B cell (primary cell): ENCODE measurements at regions not wholly inside any gene's neighbourhood (a gene's known extent, or its start where the extent isn't known, plus 50 kb on each side); places are given as distances from the start of the nearest gene placed in this dataset.

Experiments
- ATAC-seq: fragments of 200-7000 bp; cut with Tn5 transposase; one replicate; pipeline ENCODE4 v1.10.0; 2021; ENCODE audit warnings: low read depth, mild to moderate bottlenecking, moderate number of reproducible peaks, moderate library complexity
- CTCF ChIA-PET: fragments of 350-600 bp; sonication (Branson Sonifier 250); formaldehyde crosslinking; loops from one replicate; lab custom pipeline; 2021; ENCODE audit warnings: antibody characterized with exemption, inconsistent platforms; lab: Charles Lee
- POLR2A ChIA-PET: fragments of 350-600 bp; sonication (Branson Sonifier 250); formaldehyde crosslinking; loops from one replicate; lab custom pipeline; 2021; ENCODE audit warnings: antibody characterized with exemption; lab: Charles Lee
- DNase-seq: peaks from one replicate; pipeline ENCODE4 v3.0.0; 2013
- H2AFZ ChIP-seq: 2 replicates; pipeline ENCODE4 v1.6.1; 2012; ENCODE audit warnings: mild to moderate bottlenecking, low read depth, low read length; ENCODE audit not compliant: insufficient read depth, poor library complexity, severe bottlenecking
- H3K27ac ChIP-seq, 2 donors: 1 replicate in 1 of 2; 2 replicates in 1 of 2; pipeline ENCODE4 v1.5.1; 2012 to 2013; ENCODE audit warnings: low read length in 2 of 2, mild to moderate bottlenecking in 2 of 2, moderate library complexity in 1 of 2
- H3K27me3 ChIP-seq, 4 experiments: fragments of 200-600 bp in 1 of 4; sonication (generic) in 1 of 4; replicated peaks in 1 of 4; 1 replicate in 2 of 4; 2 replicates in 2 of 4; pipeline versions ENCODE4 v1.6.1 to v1.7.0; 2013 to 2016; ENCODE audit warnings: low read length in 3 of 4, mild to moderate bottlenecking in 2 of 4, mixed read lengths in 1 of 4, moderate library complexity in 1 of 4; ENCODE audit not compliant: insufficient read depth in 4 of 4, control insufficient read depth in 3 of 4; ENCODE audit errors: control extremely low read depth in 1 of 4
- H3K36me3 ChIP-seq, 2 experiments: replicated peaks in 1 of 2; 1 replicate in 1 of 2; 2 replicates in 1 of 2; pipeline versions ENCODE4 v1.6.1 to v1.7.1; 2013; ENCODE audit warnings: low read length in 1 of 2; ENCODE audit not compliant: insufficient read depth in 2 of 2, control insufficient read depth in 1 of 2; ENCODE audit errors: control extremely low read depth in 1 of 2, extremely low read depth in 1 of 2
- H3K4me1 ChIP-seq, 2 donors: fragments of 200-600 bp in 1 of 2; sonication (generic) in 1 of 2; 1 replicate in 1 of 2; 2 replicates in 1 of 2; pipeline versions ENCODE4 v1.5.1 to v1.6.1; 2013 to 2017; ENCODE audit warnings: low read length in 2 of 2; ENCODE audit not compliant: control insufficient read depth in 2 of 2, insufficient read depth in 2 of 2
- H3K4me2 ChIP-seq: replicated peaks from 2 replicates; pipeline ENCODE3; 2012; ENCODE audit warnings: mild to moderate bottlenecking, low read depth, low read length; ENCODE audit not compliant: poor library complexity, severe bottlenecking
- H3K4me3 ChIP-seq, 5 experiments: fragments of 200-600 bp in 1 of 5; sonication (generic) in 1 of 5; 1 replicate in 3 of 5; 2 replicates in 2 of 5; pipeline versions ENCODE4 v1.5.1 to v1.7.0; 2011 to 2016; ENCODE audit warnings: low read length in 4 of 5, mild to moderate bottlenecking in 4 of 5, low read depth in 2 of 5, control low read depth in 1 of 5, moderate library complexity in 1 of 5; ENCODE audit not compliant: insufficient read depth in 1 of 5; ENCODE audit errors: control extremely low read depth in 1 of 5, extremely low read depth in 1 of 5
- H3K79me2 ChIP-seq: fragments of 200-600 bp; sonication (generic); one replicate; pipeline ENCODE4 v1.6.0; 2016; ENCODE audit warnings: low read length; ENCODE audit not compliant: control insufficient read depth, insufficient read depth
- H3K9ac ChIP-seq: fragments of 200-600 bp; sonication (generic); 2 replicates; pipeline ENCODE4 v1.6.1; 2017; ENCODE audit warnings: mild to moderate bottlenecking, low read length, moderate library complexity
- H3K9me3 ChIP-seq, 3 donors: one replicate each; pipeline versions ENCODE4 v1.6.1 to v1.7.1; 2013; ENCODE audit warnings: low read length in 2 of 3; ENCODE audit not compliant: control insufficient read depth in 2 of 3, insufficient read depth in 1 of 3; ENCODE audit errors: control extremely low read depth in 1 of 3
- H4K20me1 ChIP-seq: 2 replicates; pipeline ENCODE4 v1.6.0; 2012; ENCODE audit warnings: mild to moderate bottlenecking, low read length; ENCODE audit not compliant: insufficient read depth, control insufficient read depth, poor library complexity, severe bottlenecking
- H3K27ac Mint-ChIP-seq: one replicate; pipeline ENCODE4 v1.8.0; 2021; ENCODE audit warnings: mixed read lengths
- H3K27me3 Mint-ChIP-seq: one replicate; pipeline ENCODE4 v1.8.0; 2021; ENCODE audit warnings: mixed read lengths
- H3K4me1 Mint-ChIP-seq: one replicate; pipeline ENCODE4 v1.8.0; 2021; ENCODE audit warnings: mixed read lengths
- H3K4me3 Mint-ChIP-seq: one replicate; pipeline ENCODE4 v1.8.0; 2021; ENCODE audit warnings: mixed read lengths
- H3K9me3 Mint-ChIP-seq: one replicate; pipeline ENCODE4 v1.8.0; 2022; ENCODE audit warnings: mixed read lengths; ENCODE audit not compliant: insufficient read depth
- EZH2 ChIP-seq: IDR thresholded peaks from 2 replicates; pipeline ENCODE4 v1.6.1; 2012; ENCODE audit warnings: borderline replicate concordance, low read depth, mild to moderate bottlenecking, moderate library complexity, low read length; ENCODE audit not compliant: insufficient read depth, poor library complexity, severe bottlenecking
- WGBS: methylation state at CpG from one replicate; pipeline ENCODE4 v1.1.5; 2013; ENCODE audit warnings: missing lambda C conversion rate; ENCODE audit not compliant: insufficient coverage; 5-methylcytosine and 5-hydroxymethylcytosine counted together
- intact Hi-C: fragments of 100-400 bp; cut with micrococcal nuclease; formaldehyde crosslinking; loops from one replicate; pipeline ENCODE4 v1.10.0; 2022
- TF ChIP-seq, protein P1 (sequence below): fragments of 200-600 bp; IDR thresholded peaks from one replicate; pipeline ENCODE4 v1.8.0; 2022; ENCODE audit warnings: antibody characterized with exemption, mild to moderate bottlenecking

DNA sequence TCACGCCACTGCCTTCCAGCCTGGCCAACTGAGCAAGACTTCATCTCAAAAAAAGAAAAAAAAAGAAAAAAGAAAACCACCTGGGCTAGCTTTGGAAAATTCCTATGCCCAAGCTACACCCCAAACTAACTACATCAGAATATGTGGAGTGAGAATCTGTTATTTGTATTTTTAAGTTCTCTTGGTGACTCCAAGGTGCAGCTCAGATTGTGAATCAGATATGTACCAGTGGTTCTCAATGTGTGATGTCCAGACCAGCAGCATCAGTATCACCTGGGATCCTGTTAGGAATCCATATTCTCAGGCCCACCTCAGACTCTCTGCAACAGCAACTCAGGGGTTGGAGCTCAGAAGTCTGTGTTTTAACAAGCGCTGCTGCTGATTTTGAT is 376.8 kb downstream of the EDEM1 start:
- H3K36me3 ChIP-seq, result no peaks in the 10 kb centered on the region
- no peak overlapping the region for H3K4me3 Mint-ChIP-seq
- H3K4me2 ChIP-seq, result no peak overlapping the region
- no peaks in the 10 kb centered on the region for H3K4me1 ChIP-seq
- intact Hi-C loops, result no loop called here
- H3K9ac ChIP-seq, result no peak overlapping the region
- DNase-seq (no peak), ATAC-seq (no peak)
- no peaks in the 10 kb centered on the region for H3K9me3 ChIP-seq
- H3K79me2 ChIP-seq, result no peaks in the 10 kb centered on the region
- ChIA-PET CTCF (no interaction called here), POLR2A (no interaction called here)
- no peaks in the 10 kb centered on the region for H4K20me1 ChIP-seq
- TF ChIP-seq, protein P1, sequence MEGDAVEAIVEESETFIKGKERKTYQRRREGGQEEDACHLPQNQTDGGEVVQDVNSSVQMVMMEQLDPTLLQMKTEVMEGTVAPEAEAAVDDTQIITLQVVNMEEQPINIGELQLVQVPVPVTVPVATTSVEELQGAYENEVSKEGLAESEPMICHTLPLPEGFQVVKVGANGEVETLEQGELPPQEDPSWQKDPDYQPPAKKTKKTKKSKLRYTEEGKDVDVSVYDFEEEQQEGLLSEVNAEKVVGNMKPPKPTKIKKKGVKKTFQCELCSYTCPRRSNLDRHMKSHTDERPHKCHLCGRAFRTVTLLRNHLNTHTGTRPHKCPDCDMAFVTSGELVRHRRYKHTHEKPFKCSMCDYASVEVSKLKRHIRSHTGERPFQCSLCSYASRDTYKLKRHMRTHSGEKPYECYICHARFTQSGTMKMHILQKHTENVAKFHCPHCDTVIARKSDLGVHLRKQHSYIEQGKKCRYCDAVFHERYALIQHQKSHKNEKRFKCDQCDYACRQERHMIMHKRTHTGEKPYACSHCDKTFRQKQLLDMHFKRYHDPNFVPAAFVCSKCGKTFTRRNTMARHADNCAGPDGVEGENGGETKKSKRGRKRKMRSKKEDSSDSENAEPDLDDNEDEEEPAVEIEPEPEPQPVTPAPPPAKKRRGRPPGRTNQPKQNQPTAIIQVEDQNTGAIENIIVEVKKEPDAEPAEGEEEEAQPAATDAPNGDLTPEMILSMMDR, result no peak
- TF ChIP-seq EZH2, result no peak
- no peak overlapping the region for H3K27ac ChIP-seq
- H3K4me1 Mint-ChIP-seq, result no peaks in the 10 kb centered on the region
- H3K9me3 Mint-ChIP-seq, result peaks cover 1% of the 10 kb centered on the region
- no peak overlapping the region for H3K4me3 ChIP-seq
- peaks cover 5% of the 10 kb centered on the region for H3K27me3 Mint-ChIP-seq
- no peak overlapping the region for H3K27ac Mint-ChIP-seq
- no peaks in the 10 kb centered on the region for H3K27me3 ChIP-seq
- H2AFZ ChIP-seq, result no peak overlapping the region
- WGBS, result 94% methylated on average over 1 of the region's 2 CpGs

DNA sequence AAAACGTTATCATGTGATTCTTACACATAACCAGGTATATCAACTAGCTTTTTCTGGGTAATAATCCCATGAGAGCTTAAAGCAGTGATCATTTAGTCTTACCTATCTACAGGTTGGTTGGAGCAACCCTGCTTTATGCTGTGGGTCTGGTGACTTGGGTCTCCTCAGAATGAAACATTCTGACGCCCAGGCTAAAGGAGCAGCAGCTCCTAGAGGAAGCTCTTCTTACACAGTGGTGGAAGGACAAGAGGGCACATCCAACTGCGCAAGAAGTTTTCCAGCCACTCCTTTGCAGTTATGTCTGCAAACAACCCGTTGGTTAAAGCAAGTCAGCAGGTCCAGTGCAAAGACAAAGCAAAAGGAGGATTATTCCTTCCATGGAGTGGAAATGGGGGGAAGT is 377.5 kb downstream of the EDEM1 start:
- 50% methylated on average over 1 of the region's 4 CpGs for WGBS
- Histone ChIP-seq H3K4me1 (no peaks in the 10 kb centered on the region), H3K79me2 (no peaks in the 10 kb centered on the region), H2AFZ (no peak overlapping the region), H4K20me1 (no peaks in the 10 kb centered on the region), H3K9me3 (no peaks in the 10 kb centered on the region), H3K9ac (no peak overlapping the region), H3K36me3 (no peaks in the 10 kb centered on the region), H3K4me3 (no peak overlapping the region), H3K4me2 (no peak overlapping the region), H3K27me3 (no peaks in the 10 kb centered on the region), H3K27ac (no peak overlapping the region)
- Mint-ChIP-seq H3K27ac (no peak overlapping the region), H3K27me3 (peaks cover 5% of the 10 kb centered on the region), H3K4me1 (no peaks in the 10 kb centered on the region), H3K9me3 (peaks cover 1% of the 10 kb centered on the region), H3K4me3 (no peak overlapping the region)
- TF ChIP-seq, protein P1, result no peak
- no peak for TF ChIP-seq EZH2
- CTCF ChIA-PET, result no interaction called here
- POLR2A ChIA-PET, result no interaction called here
- DNase-seq (peak; percentile 19), ATAC-seq (no peak)
- intact Hi-C loops, result no loop called here
